HCEC 1CT (cell line): ENCODE measurements at regions not wholly inside any gene's neighbourhood (a gene's known extent, or its start where the extent isn't known, plus 50 kb on each side); places are given as distances from the start of the nearest gene placed in this dataset.
"Not testable (repeated sequence)": the region's sequence is repeated elsewhere in the genome, so short reads cannot be mapped to it uniquely, and the experiment has no call there.

Experiments
- DNase-seq: peaks from one replicate; pipeline ENCODE4 v3.0.0-alpha.2; 2017

DNA sequence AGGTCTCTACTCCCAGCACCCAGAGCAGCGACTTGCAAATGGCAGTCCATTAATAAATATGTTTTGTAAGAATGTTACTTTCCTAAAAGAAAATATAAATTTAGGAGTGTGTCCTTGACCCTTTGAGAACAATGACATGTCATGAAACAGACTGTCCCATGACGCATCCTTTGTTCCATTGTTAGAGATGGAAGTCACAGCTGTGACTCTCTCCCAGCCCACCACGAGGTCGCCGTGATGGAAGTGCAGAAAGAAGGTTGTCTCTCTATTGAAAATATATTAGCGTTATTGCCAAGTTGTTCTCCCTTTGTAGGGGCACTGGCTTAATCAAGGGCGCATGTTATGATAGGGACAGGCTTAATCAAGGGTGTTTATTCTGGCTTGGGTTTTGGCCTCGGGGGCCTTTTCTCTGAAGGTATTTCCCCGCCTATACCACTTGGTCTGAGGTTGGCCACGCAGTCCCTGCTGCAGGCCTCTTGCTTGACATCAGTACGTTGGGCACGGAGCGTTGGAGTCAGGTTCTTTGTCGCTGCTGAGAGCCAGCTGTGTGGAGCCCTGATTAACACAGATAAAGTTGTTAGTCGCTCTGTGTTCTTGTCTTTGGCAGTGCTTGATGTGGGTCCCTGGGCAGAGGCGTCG, 126.7 kb upstream of the ZNF536 start:
- DNase-seq = no peak

DNA sequence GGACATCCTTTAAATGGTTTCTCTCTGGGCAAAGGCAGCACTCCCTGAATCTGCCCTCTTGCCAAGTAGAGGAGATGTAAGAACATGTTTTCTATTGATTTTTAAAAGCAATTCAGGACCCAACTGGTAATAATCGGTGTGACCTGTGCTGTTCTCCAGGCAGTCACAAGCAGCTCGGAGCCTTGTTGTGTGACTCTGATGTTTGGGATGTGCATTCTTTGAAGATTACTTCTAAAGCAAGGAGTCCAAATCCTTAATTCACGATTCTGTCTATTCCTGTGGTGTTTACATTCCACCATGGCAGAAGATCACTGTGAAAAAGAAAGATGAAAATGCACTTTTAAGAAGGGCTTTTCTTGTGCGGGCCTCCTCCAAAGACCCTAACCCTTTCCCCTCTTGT, 122.3 kb upstream of the ZNF536 start:
- DNase-seq = no peak

DNA sequence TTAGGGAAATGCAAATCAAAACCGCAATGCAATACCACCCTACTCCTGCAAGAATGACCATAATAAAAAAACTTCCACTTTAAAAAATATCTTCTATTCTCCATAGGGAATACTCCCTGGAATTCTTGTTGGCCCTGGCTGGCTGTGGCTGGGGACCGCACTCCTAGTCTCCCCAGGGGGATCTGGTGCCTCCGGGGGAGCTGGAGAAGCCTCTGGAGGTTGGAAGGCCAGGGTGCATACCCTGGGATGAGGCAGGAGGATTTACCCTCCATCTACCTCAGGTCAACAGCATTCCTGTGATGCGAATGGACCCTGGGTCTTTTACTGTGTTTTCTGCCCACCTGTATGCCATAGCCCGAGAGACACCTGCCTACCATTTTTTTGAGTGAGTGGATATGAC, 120.0 kb upstream of the ZNF536 start:
- DNase-seq = no peak

DNA sequence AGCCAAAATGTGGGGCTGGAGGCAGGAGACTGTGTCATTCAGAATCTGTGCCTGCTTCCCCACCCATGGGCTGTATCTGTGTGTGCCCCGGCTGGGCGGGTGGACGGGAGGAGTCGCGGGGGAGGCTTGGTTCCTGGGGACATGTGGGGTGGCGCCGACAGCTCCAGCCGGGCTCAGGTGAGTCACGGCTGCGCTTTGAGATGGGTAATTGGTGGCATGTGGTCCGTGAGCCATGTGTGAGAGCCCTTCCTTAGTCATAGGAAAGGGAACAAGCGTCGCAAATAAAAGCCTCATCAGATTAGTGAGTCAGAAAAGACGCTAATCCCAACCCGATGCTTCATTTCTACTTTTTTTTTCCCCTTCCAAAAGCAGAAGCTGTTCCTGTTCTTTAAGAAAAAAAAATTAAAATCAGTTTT, 118.6 kb upstream of the ZNF536 start:
- no peak for DNase-seq

DNA sequence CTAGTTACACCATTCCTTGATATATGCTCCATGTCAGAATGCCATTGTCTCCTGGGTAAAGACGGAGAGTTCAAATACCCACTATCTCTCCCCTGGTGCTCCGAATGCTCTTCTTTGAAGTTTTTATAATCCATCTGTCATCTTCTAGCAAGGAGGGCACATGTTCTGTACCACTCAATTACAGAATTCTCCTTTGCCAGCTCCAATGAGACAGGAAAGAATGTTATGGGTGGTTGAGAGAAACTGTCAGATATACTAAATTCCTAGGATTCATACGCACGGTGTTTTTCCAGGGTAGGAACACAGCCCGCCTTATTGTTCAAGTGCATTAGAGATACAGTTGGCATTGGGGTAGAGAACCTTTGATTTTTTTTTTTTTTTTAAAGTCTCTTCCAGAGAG, 118.0 kb upstream of the ZNF536 start:
- no peak for DNase-seq

DNA sequence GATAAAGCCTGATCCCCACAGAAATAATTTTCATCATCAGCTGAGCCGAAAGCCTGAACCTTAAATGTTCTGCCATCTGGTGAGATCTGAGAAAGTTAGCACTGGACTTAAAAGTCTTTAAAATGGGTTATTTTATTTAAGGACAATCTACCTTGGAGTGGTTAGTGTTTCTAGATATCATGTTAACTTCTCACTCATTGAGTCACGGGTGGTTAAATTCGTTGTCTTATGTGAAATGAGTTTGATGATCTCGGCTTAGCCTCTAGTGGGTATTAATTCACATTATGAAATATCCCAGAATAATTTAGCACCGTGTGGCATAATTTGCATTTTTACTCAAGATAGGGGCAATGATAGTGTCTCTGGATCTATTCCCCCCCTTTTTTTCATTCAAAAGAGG, 117.4 kb upstream of the ZNF536 start:
- no peak for DNase-seq

DNA sequence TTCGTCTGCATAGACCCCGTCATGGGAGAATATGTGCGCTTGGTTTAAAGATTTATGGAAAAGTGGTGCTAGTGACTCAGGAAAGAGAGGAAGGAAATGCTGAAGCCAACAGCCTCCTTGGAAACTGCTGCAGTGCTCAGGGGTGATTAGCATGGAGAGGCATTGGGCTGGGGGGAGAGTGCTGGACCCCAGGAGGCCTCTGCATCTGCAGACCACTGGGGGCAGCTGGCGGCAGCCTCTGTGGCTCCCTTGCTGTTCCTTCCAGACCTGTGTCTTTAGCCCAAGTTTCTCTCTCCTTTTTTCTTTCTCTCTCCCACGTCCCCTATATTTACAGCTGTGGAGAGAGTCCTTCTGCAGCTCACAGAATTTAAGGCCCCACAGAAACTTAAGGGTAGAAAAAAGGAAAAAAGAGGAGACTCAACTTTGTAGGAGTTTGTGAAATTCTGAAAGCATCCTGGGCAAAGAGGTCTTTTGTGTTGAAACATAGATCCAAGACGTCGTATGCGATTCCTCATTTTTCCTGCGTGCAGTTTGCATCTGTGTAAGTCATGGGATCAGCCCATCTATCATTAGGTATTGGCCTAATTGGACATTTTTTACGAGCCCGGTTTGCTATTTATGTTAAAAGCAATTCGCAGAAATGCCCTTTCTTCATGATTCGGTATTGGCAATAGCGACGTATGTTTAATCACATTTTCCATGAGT, 116.2 kb upstream of the ZNF536 start:
- DNase-seq = no peak

DNA sequence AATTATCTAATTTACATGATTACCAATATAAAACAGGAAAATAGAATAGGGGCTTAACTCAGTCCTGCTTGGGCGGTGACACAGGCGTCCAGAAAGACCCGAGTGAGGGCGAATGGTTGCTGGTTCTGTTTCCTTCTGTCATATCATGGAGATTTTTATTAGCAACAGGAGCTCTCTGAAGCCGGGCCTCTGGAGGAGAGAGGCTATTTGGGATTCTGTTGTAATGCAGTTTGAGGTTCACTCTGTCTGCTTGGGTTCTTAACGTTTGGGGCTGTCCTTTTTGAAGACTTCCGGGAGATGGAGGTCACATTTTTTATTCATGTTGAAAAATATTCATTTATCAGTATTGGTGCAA, 115.7 kb upstream of the ZNF536 start:
- DNase-seq = no peak

DNA sequence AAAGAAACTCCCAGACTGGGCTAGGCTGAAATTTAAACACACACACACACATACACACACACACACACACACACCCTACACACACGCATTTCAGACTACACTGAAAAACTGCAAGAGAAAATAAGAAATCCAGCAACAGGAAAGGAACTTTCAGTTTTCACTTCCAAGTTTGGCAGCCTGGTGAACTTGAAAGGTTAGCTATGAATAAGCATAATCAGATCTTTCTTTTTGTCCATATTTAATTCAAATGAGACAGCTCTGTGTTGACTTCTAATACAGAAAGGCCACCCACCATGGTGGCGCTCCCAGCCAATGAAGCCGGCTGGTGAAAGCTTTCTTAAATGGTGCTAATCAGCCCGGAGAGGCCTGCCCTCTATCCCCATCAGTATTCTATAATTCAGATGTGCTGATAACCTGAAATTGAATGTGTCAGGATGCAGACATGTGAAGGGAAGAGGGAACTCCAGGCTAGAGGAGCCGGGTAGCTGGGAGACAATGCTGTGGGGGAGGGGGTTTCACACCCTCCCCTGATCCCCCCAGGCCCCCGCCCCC, 108.3 kb upstream of the ZNF536 start:
- no peak for DNase-seq

DNA sequence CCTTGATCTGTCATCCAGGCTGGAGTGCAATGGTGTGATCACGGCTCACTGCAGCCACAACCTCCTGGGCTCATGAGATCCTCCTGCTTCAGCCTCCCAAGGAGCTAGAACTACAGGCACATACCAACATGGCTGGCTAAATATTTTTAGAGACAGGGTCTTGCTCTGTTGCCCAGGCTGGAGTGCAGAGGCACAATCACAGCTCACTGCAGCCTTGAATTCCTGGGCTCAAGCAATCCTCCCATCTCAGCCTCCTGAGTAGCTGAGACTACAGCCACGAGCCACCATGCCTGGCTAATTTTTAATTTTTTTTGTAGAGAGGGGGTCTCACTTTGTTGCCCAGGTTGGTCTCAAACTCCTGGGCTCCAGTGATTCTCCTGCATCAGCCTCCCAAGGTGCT, 106.3 kb upstream of the ZNF536 start:
- DNase-seq = not testable (repeated sequence)

DNA sequence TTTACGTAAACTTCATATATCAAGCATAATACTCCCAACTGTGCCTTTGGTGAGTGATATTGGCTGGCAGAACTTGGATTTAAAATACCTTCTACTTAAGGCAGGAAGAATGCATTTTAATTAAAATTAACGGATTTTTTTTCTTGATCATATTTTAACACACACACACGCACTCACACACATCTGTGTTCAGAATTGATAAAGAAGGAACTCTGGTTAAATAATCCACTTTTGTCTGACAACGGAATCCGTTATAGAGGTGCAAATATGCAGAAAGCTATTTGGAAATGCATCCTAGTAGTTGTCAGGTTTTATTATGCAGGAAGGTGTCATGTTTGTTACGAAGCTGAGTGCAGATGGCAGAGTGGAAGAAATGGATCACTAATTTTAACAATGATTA, 105.5 kb upstream of the ZNF536 start:
- no peak for DNase-seq

DNA sequence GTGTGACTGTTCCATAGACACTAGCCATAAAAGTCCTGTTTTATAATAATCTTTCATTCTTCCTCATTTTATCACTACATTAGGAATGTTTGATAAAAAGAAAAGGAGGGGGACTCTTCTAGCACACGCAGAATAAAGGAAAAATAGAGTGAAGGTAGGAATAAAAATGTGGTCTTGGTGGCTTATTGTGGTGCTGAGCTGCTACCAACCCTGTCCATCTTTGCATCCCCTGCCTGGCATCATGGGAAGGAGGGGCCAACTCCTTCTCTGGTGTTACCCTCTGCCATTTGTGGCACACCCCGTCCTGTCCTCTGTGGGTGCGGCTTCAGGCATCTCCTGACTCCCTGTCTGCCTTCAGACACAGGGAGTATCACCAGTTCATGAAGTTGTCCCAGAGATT, 104.9 kb upstream of the ZNF536 start:
- no peak for DNase-seq

DNA sequence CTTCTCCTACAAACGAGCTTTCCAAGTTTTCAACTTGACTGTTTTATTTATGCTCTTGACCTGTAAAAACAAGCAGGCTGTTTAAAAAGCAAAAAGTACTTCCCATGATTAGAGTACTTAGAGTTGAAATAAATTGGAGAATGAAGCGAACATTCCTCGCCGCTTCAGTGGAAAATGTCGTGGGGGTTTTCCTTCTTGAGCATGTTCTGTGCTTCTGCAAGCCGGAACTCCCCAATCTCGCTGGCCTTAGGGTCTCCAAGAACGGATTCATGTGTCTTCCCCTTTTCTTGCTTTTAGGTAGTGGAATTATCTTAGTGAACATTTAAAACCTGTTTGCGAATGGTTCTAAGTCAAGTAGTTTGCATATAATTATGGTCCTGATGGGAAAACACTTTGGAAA, 103.6 kb upstream of the ZNF536 start:
- no peak for DNase-seq

DNA sequence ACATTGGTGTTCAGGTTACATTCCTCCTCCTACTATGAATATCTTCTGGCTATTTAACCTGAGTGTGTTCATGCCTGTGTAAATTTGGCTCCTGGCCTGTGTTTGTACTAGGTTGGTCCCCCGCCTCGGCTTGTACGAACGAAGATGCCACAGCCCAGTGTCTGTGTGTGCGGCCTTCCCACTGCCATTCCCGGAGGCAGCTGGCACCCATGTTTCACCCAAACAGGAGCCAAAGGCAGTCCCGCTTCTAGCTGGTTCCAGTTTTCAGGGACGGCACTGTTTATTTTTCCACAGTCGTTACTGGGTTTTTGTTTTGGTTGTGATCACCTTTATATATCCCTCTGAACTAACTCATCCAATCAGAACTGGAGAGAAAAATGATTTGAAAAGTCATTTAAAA, 102.5 kb upstream of the ZNF536 start:
- DNase-seq = no peak

DNA sequence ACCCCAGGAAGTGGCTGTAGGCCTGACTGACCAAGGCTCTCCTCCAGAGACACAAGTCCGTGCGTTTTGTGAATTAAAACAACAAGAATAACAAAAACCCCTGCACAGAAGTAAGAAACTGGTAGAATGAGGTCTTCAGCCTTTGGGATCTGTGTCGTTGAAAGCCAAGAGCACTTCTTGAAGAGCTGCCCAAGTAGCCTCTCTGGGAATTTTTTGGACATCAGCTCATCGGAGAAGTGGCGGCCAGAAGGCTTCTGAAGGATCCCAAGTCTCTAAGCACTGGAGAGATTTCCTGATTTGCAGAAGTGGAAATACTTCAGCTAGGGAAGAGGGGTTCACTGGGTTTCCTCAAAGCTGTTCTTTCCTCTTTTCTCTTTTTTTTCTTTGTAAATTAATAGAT, 100.4 kb upstream of the ZNF536 start:
- DNase-seq = no peak

DNA sequence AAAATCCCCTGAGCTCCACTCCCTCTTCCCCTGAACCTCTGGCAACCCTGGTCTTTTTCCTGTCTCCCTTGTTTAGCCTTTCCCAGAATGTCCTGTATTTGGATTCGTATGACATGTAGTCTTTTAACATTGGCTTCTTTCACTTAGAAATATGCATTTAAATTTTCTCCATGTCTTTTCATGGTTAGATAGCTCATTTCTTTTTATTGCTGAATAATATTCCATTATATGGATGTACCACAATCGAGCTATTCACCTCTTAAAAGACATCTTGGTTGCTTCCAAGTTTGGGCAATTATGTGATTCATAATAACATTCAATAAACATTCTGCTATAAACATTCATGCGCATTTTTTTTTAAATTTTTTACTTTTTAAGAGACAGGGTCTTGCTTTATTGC, 99.6 kb upstream of the ZNF536 start:
- no peak for DNase-seq

DNA sequence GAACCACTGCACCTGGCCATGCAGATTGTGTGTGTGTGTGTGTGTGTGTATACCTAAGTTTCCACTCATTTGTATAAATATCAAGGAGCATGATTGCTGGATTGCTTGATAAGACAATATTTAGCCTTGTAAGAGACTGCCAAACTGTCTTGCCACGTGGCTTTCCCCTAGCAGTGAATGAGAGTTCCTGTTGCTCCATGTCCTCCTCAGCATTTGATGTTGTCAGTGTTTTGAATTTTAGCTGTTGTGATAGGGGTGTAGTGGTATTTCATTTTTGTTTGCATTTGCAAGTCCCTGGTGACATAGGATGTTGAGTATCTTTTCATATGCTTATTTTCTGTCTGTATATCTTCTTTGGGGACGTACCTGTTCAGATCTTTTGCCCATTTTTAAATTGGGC, 99.0 kb upstream of the ZNF536 start:
- no peak for DNase-seq

DNA sequence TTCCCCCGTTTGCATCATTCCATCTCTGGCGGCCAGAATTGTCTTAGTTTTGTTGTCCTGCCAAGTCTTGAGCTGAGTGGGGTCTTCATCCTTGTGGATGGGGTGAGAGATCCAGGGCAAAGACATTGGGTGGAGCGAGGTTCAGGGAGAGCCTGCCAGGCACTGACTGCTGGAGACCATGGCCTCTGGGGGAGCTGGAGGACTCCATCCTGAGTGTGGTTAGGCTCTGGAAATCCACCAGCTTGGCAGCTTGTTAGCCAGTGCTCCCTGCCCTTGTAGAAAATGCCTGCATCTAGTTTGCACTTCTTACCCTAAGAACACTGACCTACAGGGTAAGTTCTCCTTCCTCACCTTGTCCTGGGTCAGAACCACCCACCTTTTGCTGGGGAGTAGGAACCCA, 97.2 kb upstream of the ZNF536 start:
- DNase-seq = no peak

DNA sequence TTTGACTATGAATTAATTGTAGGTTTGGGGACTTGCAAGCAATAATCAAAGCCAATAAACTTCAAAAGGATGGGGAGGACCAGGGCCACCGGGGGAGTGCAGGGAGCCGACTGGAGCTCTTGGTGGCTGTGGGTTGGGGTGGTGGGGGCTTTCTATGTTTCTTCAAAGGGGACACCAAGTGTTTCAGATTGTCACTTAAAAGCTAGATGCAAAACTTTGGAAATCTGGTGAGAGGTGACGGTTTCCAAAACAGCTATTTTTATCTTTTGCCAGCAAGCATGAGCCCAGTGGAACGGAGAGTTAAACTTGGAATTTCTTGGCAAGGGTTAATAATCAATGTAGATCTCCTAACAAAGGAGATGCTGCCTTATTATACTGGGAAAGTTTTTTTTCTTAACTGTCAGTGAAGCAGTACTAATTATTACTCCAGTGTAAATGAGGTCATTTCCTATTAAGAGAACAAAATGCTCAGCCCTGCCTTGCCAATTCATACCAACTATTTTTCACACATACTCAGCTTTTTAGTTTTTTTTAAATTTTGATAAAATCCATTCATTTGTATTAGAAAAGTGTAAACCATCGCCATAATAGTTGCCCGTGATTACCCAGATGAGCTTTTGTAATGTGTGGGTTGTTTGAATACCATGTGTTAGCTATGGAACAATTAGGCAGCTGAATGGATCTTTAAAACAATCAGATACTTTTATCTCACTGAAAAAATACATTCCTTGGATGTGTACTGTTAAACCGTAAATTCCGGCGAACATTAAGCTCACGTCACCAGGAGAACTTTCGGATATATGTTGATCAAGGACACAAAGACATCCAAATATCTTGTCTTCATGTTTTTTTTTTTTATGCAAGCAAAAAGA, 95.9 kb upstream of the ZNF536 start:
- no peak for DNase-seq

DNA sequence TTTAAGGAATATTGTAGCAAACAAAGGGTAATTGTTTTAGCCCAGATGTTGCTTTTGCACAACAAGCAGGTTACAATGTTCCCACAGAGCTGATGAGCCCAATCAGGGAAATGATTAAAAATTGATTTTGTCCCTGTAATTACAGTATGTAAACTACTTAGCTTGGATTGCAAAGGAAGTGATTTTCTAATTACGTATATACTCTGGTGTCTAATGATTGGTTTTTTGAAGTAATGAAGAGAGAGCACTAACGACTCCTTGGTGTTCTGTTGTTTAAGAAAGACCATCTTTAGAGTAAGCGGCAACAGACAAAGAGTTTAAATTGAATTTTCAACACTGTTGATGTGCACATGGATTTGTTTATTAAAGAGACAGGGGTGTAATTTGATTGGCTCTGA, 95.3 kb upstream of the ZNF536 start:
- no peak for DNase-seq

DNA sequence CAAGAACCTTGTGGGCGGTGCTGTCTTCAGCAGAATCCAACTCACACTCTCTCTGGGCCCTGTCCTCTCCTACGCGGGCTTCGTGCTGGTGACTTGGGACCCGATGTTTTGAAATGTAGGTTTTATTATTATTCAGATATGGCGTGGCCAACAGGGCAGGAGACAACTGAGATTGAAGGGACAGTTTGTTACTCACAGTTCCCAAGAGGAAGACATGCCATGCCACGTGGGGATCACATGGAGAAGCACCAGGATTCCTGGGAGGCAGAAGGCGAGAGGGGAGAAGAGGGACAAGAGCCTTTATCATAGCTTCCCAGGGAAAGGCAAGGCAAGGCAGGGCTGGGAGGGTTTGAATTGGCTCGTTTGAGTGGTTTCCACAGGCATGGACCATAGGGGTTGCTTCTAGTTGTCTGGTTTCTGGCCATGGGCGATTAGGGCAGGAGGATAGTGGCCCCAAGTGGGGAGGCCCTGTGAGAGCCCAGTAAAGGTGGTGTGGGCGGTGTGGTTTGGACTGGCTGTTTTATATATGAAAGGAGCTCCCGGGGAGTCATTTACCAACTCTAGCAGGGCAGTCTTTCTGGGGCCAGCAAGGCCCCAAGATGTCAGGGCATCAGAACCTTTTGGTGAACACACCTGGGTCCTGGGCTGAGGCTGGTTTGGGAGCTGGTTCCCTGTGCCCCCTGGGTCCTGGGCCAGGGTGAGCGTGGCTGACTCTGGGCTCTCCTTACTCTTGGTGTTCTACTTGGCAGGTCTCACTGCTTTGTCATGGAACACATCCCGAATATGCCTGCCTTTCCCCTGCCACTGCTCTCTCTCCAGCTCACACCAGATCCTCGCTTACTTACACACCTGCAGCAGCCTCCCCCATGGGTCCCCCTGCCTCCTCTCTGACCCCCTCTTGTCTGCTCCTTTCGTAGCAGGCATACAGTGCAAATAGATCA, 94.0 kb upstream of the ZNF536 start:
- DNase-seq = no peak

DNA sequence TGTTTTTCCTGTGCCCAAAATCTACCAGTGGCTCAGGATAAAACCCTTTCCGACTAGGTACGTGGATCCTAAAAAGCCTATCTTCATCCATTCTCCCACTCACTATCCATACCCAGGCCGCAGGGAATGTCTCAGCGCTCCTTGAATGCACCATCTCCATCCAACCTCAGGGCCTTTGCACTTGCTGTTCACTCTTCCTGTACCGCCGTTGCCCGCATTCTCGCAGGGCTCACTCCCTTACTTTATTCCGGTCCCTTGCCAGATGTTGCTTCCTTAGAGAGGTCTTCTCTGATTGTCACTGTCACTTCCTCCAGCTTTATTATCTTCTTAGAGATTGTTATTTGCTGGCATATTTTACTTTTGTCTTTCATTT, 93.3 kb upstream of the ZNF536 start:
- no peak for DNase-seq

DNA sequence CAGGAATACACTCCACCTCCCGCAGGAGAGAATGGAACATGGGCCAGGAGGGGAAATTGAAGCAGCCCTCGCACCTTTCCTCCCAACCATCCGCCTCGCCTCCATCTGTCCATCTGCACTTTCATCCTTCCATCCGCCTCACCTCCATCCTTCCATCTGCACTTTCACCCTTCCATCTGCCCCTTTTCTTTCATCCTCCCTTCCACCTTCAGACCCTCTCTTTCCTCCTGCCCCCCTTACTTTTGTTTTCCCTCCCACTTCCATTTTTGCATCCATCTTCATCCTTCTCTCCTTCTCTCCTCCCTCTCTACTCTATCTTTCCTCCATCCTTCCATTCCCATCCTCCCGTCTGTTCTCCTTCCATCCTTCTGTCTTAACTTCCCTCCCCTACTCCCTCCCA, 92.2 kb upstream of the ZNF536 start:
- DNase-seq = no peak
